ENCODE measurements at regions not wholly inside any gene's neighbourhood (a gene's known extent, or its start where the extent isn't known, plus 50 kb on each side); places are given as distances from the start of the nearest gene placed in this dataset.

DNA sequence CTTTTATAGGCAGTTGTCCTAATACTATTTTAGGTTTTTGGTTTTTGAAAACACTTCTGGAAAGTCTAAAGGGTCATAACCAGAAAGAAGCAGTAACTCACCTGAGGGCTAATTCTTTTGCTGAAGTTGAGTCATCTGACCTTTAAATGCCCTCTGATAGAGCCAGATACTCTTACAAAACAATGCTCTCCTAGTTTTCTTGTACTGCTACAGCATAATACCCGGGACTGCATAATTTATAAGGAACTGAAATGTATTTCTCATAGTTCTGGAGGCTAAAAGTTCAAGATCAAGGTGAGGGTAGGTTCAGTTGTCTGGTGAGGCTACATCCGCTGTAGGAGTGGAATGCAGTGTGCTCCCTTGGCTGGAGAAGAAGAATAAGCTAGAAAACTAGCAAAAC, 670.3 kb downstream of the TLE4 start:
- TF ChIP-seq, protein P1, sequence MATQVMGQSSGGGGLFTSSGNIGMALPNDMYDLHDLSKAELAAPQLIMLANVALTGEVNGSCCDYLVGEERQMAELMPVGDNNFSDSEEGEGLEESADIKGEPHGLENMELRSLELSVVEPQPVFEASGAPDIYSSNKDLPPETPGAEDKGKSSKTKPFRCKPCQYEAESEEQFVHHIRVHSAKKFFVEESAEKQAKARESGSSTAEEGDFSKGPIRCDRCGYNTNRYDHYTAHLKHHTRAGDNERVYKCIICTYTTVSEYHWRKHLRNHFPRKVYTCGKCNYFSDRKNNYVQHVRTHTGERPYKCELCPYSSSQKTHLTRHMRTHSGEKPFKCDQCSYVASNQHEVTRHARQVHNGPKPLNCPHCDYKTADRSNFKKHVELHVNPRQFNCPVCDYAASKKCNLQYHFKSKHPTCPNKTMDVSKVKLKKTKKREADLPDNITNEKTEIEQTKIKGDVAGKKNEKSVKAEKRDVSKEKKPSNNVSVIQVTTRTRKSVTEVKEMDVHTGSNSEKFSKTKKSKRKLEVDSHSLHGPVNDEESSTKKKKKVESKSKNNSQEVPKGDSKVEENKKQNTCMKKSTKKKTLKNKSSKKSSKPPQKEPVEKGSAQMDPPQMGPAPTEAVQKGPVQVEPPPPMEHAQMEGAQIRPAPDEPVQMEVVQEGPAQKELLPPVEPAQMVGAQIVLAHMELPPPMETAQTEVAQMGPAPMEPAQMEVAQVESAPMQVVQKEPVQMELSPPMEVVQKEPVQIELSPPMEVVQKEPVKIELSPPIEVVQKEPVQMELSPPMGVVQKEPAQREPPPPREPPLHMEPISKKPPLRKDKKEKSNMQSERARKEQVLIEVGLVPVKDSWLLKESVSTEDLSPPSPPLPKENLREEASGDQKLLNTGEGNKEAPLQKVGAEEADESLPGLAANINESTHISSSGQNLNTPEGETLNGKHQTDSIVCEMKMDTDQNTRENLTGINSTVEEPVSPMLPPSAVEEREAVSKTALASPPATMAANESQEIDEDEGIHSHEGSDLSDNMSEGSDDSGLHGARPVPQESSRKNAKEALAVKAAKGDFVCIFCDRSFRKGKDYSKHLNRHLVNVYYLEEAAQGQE (IDR thresholded peaks at IDR 0.05; ENCODE audit: insufficient read depth in 1 of 2, low read depth in 2 of 2, low read length in 1 of 2): no peak
- TF ChIP-seq, protein P2, sequence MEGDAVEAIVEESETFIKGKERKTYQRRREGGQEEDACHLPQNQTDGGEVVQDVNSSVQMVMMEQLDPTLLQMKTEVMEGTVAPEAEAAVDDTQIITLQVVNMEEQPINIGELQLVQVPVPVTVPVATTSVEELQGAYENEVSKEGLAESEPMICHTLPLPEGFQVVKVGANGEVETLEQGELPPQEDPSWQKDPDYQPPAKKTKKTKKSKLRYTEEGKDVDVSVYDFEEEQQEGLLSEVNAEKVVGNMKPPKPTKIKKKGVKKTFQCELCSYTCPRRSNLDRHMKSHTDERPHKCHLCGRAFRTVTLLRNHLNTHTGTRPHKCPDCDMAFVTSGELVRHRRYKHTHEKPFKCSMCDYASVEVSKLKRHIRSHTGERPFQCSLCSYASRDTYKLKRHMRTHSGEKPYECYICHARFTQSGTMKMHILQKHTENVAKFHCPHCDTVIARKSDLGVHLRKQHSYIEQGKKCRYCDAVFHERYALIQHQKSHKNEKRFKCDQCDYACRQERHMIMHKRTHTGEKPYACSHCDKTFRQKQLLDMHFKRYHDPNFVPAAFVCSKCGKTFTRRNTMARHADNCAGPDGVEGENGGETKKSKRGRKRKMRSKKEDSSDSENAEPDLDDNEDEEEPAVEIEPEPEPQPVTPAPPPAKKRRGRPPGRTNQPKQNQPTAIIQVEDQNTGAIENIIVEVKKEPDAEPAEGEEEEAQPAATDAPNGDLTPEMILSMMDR (IDR thresholded peaks at IDR 0.05): no peak
- TF ChIP-seq POLR2AphosphoS5 (IDR thresholded peaks at IDR 0.05; ENCODE audit: low read depth, low read length): no peak
- TF ChIP-seq SIN3A (IDR thresholded peaks at IDR 0.05; ENCODE audit: borderline replicate concordance, insufficient read depth, low read depth, low read length): no peak

Measured in Panc1 (cell line).